ENCODE measurements at regions not wholly inside any gene's neighbourhood (a gene's known extent, or its start where the extent isn't known, plus 50 kb on each side); places are given as distances from the start of the nearest gene placed in this dataset.

DNA sequence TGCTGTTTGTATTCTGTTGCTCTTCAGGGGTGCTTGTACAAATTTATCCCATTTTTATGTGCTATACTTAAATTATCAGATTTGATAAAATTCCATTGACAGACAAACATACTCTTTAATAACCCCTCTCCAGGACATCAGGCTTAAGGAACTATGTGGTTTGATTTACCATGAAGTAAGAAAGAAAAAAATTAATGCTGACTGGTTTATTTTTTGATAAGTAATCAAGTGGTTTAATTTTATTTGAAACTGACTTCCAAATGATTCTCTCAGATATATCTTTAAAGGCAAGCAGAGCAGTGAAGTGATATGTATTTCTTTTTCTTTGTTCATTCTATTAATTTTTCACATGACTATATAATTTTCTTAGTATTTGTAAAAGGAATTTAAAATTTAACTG lies 1168.1 kb downstream of the OLFM4 start:
- TF ChIP-seq, protein P1, sequence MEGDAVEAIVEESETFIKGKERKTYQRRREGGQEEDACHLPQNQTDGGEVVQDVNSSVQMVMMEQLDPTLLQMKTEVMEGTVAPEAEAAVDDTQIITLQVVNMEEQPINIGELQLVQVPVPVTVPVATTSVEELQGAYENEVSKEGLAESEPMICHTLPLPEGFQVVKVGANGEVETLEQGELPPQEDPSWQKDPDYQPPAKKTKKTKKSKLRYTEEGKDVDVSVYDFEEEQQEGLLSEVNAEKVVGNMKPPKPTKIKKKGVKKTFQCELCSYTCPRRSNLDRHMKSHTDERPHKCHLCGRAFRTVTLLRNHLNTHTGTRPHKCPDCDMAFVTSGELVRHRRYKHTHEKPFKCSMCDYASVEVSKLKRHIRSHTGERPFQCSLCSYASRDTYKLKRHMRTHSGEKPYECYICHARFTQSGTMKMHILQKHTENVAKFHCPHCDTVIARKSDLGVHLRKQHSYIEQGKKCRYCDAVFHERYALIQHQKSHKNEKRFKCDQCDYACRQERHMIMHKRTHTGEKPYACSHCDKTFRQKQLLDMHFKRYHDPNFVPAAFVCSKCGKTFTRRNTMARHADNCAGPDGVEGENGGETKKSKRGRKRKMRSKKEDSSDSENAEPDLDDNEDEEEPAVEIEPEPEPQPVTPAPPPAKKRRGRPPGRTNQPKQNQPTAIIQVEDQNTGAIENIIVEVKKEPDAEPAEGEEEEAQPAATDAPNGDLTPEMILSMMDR (conservative IDR thresholded peaks at IDR 0.05; ENCODE audit: low read depth, low read length): no peak
- TF ChIP-seq EZH2 (IDR thresholded peaks at IDR 0.05; ENCODE audit: borderline replicate concordance, low read depth, low read length, poor library complexity, severe bottlenecking): no peak
